ENCODE measurements at regions not wholly inside any gene's neighbourhood (a gene's known extent, or its start where the extent isn't known, plus 50 kb on each side); places are given as distances from the start of the nearest gene placed in this dataset.

DNA sequence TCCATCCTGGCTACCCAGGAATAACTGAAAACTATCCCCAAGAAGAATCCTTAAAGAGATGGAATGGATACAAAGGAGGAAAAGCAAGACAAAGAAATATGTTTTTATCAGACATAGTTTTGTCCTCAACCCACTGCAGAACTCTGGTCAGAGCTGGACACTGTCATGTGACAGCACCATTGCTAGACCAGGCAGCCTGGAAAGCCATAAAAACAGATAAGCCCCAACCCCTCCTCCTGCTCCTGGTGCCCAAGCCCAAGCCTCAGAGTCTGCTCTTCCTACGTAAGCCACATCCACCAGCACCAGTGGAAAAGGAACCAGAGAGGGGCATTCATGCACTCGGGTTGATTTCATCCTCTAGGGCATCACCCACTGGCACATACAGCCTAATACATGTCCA lies 116.9 kb downstream of the TRIM29 start:
- TF ChIP-seq CTCF (IDR thresholded peaks at IDR 0.05) = no peak
- TF ChIP-seq POLR2A (IDR thresholded peaks at IDR 0.05) = no peak
